ENCODE measurements at regions not wholly inside any gene's neighbourhood (a gene's known extent, or its start where the extent isn't known, plus 50 kb on each side); places are given as distances from the start of the nearest gene placed in this dataset.

DNA sequence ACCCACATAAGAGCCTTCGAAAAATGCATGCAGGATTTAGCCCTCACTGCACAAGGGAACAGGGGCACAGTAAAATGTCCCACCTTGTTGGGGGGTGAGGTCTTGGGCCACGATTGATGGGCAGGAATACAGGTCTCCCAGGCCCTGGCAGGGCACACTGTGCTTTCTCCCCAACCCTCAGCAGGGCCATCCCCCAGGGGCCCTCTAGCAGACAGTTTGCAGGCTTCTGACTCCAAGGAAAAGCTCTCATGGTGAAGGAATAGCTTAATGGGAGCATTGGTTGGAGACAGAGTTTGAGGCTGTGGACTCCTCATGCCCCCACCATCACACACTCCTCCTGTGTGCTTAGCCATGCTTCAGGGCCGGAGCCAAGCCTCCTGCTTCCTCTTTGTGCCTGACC is 484.6 kb downstream of the ZNF536 start:
- Histone ChIP-seq H3K27me3 (replicated peaks; ENCODE audit: control insufficient read depth, insufficient read depth, low read length) (no peaks in the 10 kb centered on the region), H3K36me3 (ENCODE audit: control insufficient read depth, insufficient read depth, low read length) (no peaks in the 10 kb centered on the region), H3K4me3 (replicated peaks; ENCODE audit: low read depth, low read length) (no peak overlapping the region)
- no peak for DNase-seq (ENCODE audit: extremely low read depth, insufficient read length)
- TF ChIP-seq, protein P1, sequence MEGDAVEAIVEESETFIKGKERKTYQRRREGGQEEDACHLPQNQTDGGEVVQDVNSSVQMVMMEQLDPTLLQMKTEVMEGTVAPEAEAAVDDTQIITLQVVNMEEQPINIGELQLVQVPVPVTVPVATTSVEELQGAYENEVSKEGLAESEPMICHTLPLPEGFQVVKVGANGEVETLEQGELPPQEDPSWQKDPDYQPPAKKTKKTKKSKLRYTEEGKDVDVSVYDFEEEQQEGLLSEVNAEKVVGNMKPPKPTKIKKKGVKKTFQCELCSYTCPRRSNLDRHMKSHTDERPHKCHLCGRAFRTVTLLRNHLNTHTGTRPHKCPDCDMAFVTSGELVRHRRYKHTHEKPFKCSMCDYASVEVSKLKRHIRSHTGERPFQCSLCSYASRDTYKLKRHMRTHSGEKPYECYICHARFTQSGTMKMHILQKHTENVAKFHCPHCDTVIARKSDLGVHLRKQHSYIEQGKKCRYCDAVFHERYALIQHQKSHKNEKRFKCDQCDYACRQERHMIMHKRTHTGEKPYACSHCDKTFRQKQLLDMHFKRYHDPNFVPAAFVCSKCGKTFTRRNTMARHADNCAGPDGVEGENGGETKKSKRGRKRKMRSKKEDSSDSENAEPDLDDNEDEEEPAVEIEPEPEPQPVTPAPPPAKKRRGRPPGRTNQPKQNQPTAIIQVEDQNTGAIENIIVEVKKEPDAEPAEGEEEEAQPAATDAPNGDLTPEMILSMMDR (IDR thresholded peaks at IDR 0.05; ENCODE audit: insufficient read depth, low read length, poor library complexity, severe bottlenecking): no peak

DNA sequence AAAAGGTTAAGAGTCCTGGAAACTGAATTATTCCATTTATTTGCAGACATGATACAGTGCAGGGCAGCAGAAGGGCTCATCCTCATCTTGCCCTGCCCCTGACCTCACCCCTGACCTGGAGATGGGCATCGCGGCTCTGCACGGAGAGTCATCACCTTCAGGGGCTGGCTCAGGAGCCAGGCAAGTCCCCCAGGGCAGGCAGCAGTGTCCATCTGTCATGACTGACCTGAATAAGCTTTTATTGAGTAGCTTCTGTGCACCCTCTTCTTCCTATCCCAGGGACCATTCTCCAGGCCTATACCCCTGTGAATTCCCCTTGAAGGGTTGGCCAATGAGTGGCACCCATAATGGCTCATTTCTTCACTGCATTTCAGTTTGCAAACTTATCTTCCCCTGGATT is 484.2 kb downstream of the ZNF536 start:
- TF ChIP-seq, protein P1 (IDR thresholded peaks at IDR 0.05; ENCODE audit: insufficient read depth, low read length, poor library complexity, severe bottlenecking): no peak
- DNase-seq (ENCODE audit: extremely low read depth, insufficient read length): no peak
- no peak overlapping the region for H3K4me3 ChIP-seq (replicated peaks; ENCODE audit: low read depth, low read length)
- no peaks in the 10 kb centered on the region for H3K36me3 ChIP-seq (ENCODE audit: control insufficient read depth, insufficient read depth, low read length)
- H3K27me3 ChIP-seq (replicated peaks; ENCODE audit: control insufficient read depth, insufficient read depth, low read length): no peaks in the 10 kb centered on the region

DNA sequence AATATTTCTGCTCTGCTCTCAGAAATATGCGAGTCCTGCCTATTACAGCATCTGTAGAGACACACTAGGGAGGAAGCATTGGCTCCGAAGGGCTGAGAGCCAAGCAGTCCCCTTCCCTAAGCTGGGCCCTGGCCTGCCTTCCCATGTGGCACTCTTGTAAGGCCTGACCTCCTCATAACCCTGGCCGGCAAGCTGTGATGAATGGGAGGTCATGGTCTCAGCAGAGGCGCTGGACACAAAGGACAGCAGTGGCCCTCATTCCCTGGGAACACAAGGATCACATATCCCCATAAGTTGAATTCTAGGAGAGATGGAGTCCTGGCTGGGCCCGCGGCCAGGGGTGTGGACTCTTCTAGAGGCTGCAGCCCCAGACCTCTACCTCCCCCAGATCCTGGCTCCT is 483.3 kb downstream of the ZNF536 start:
- H3K4me3 ChIP-seq (replicated peaks; ENCODE audit: low read depth, low read length): no peak overlapping the region
- H3K27me3 ChIP-seq (replicated peaks; ENCODE audit: control insufficient read depth, insufficient read depth, low read length): no peaks in the 10 kb centered on the region
- TF ChIP-seq, protein P1 (IDR thresholded peaks at IDR 0.05; ENCODE audit: insufficient read depth, low read length, poor library complexity, severe bottlenecking): no peak
- no peak for DNase-seq (ENCODE audit: extremely low read depth, insufficient read length)
- H3K36me3 ChIP-seq (ENCODE audit: control insufficient read depth, insufficient read depth, low read length): no peaks in the 10 kb centered on the region

DNA sequence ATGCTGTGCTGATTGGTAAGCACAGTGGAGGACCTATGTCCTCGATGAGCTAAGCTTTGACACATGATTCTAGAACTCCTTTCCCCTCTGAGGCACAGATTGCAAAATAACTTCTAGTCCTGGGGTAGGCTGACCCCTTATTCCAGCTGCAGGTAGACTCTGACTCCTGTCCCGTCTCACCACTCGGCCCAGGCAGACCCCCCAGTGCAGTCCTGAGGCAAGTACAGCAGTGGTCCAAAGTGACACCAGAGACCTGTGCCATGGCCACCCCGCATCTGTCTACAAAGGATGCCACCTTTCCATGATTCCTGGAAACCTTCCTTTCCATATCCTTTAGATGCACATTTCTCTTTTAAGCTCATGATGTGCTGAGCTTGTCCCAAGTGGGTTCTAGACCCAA is 482.5 kb downstream of the ZNF536 start:
- TF ChIP-seq, protein P1 (IDR thresholded peaks at IDR 0.05; ENCODE audit: insufficient read depth, low read length, poor library complexity, severe bottlenecking): no peak
- Histone ChIP-seq H3K36me3 (ENCODE audit: control insufficient read depth, insufficient read depth, low read length) (no peaks in the 10 kb centered on the region), H3K4me3 (replicated peaks; ENCODE audit: low read depth, low read length) (no peak overlapping the region), H3K27me3 (replicated peaks; ENCODE audit: control insufficient read depth, insufficient read depth, low read length) (no peaks in the 10 kb centered on the region)
- DNase-seq (ENCODE audit: extremely low read depth, insufficient read length): no peak

DNA sequence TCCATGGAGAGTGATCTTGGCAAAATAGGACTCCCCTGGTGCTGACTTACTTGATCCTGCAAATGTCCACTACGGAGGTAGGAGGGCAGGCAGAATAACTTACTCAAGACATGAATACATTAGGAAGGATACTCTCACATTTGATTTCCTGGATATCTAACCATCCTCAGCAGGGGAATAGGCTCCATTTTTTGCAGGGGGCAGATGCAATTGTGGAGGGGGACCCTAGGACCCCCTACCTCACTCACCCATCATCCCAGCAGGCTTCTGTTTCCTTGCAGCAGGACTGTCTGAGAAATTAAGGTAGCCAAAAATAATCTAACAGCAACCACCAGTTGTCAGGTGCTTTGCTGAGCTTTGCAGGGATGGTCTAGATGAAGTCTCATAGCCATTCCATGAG is 482.0 kb downstream of the ZNF536 start:
- Histone ChIP-seq H3K36me3 (ENCODE audit: control insufficient read depth, insufficient read depth, low read length) (no peaks in the 10 kb centered on the region), H3K27me3 (replicated peaks; ENCODE audit: control insufficient read depth, insufficient read depth, low read length) (no peaks in the 10 kb centered on the region), H3K4me3 (replicated peaks; ENCODE audit: low read depth, low read length) (no peak overlapping the region)
- TF ChIP-seq, protein P1 (IDR thresholded peaks at IDR 0.05; ENCODE audit: insufficient read depth, low read length, poor library complexity, severe bottlenecking): no peak
- no peak for DNase-seq (ENCODE audit: extremely low read depth, insufficient read length)

DNA sequence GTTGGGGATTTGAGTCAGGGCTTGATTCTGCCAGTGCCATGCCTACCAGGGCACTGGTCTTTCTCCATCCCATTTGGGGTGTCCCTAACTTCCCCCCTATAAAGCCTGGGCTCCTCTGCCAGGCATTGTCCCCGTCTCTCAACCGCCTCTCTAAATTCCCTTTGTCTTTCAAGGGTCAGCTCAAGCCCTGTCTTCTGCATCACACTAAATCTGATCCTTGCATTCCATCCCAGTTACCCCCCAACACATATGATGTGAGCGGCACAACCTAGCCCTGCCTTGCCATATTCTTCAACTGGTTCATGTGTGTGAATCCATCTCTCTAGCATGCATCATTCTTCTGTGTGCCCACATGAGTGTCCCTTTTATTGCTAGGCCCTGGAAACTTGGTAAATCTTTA is 480.9 kb downstream of the ZNF536 start:
- TF ChIP-seq, protein P1 (IDR thresholded peaks at IDR 0.05; ENCODE audit: insufficient read depth, low read length, poor library complexity, severe bottlenecking): no peak
- DNase-seq (ENCODE audit: extremely low read depth, insufficient read length): no peak
- Histone ChIP-seq H3K27me3 (replicated peaks; ENCODE audit: control insufficient read depth, insufficient read depth, low read length) (no peaks in the 10 kb centered on the region), H3K36me3 (ENCODE audit: control insufficient read depth, insufficient read depth, low read length) (no peaks in the 10 kb centered on the region), H3K4me3 (replicated peaks; ENCODE audit: low read depth, low read length) (no peak overlapping the region)
